MCF 10A (cell line): ENCODE measurements at regions not wholly inside any gene's neighbourhood (a gene's known extent, or its start where the extent isn't known, plus 50 kb on each side); places are given as distances from the start of the nearest gene placed in this dataset.

Experiments
- BruUV-seq: library from RNA; stranded (reverse); fragments of 400-500 nt; replicated peaks from 2 replicates; lab custom pipeline; 2021; lab: Mats Ljungman, UMichigan
- CTCF ChIA-PET: fragments of 300-600 bp; sonication (Branson Sonifier 250); formaldehyde crosslinking; extraction: SDS; loops from one replicate; lab custom pipeline; 2021; ENCODE audit warnings: antibody characterized with exemption, inconsistent platforms; lab: Yijun Ruan, JAX
- POLR2A ChIA-PET: fragments of 300-600, 350-650 bp; sonication (Branson Sonifier 250); formaldehyde crosslinking; extraction: SDS; loops from one replicate; lab custom pipeline; 2020; ENCODE audit warnings: antibody characterized with exemption, inconsistent platforms; lab: Yijun Ruan, JAX
- DNase-seq: peaks from one replicate; pipeline ENCODE4 v3.0.0-alpha.2; 2018; ENCODE audit not compliant: unreplicated experiment
- H3K27ac Mint-ChIP-seq: one replicate; pipeline ENCODE4 v1.8.0; 2022; ENCODE audit warnings: mild to moderate bottlenecking, low read depth, mixed read lengths; ENCODE audit not compliant: unreplicated experiment
- H3K27me3 Mint-ChIP-seq: one replicate; pipeline ENCODE4 v1.8.0; 2022; ENCODE audit warnings: mixed read lengths; ENCODE audit not compliant: insufficient read depth, unreplicated experiment
- H3K36me3 Mint-ChIP-seq: one replicate; pipeline ENCODE4 v1.8.0; 2022; ENCODE audit warnings: mild to moderate bottlenecking, moderate library complexity, mixed read lengths; ENCODE audit not compliant: insufficient read depth, unreplicated experiment
- H3K4me1 Mint-ChIP-seq: one replicate; pipeline ENCODE4 v1.8.0; 2022; ENCODE audit warnings: mixed read lengths; ENCODE audit not compliant: insufficient read depth, unreplicated experiment
- H3K4me3 Mint-ChIP-seq: one replicate; pipeline ENCODE4 v1.8.0; 2022; ENCODE audit warnings: mild to moderate bottlenecking, moderate library complexity, mixed read lengths; ENCODE audit not compliant: unreplicated experiment
- H3K9me3 Mint-ChIP-seq: one replicate; pipeline ENCODE4 v1.8.0; 2022; ENCODE audit warnings: mixed read lengths; ENCODE audit not compliant: unreplicated experiment
- CTCF ChIP-seq: fragments of 200-600 bp; IDR thresholded peaks from one replicate; pipeline ENCODE4 v1.8.0; 2022; ENCODE audit warnings: antibody characterized with exemption, mild to moderate bottlenecking; ENCODE audit not compliant: unreplicated experiment
- intact Hi-C: fragments of 100-400 bp; cut with micrococcal nuclease; formaldehyde crosslinking; loops from 2 replicates; pipeline ENCODE4 v1.14.1; 2022

- CTCF ChIA-PET: interaction anchor here (1.2 kb wide), 1 partner anchor 45 kb away, joined by 3 read pairs; no protein-coding TSS in a partner anchor
- intact Hi-C loops: no loop called here
- no peaks in the 10 kb centered on the region for H3K27me3 Mint-ChIP-seq
- POLR2A ChIA-PET: interaction anchor here (0.6 to 1.9 kb wide), 2 partner anchors 10 to 21 kb away, joined by 3 to 5 read pairs; no protein-coding TSS in a partner anchor
- H3K27ac Mint-ChIP-seq: no peak overlapping the region
- H3K4me3 Mint-ChIP-seq: no peak overlapping the region
- BruUV-seq: no TSS peak
- no peaks in the 10 kb centered on the region for H3K4me1 Mint-ChIP-seq
- DNase-seq: no peak
- H3K9me3 Mint-ChIP-seq: peaks cover 11% of the 10 kb centered on the region
- no peaks in the 10 kb centered on the region for H3K36me3 Mint-ChIP-seq
- no peak for TF ChIP-seq CTCF
These were observed 63.4 kb upstream of the ZNF354B start for GRCh38 chr5:178796165-178796945.

DNA sequence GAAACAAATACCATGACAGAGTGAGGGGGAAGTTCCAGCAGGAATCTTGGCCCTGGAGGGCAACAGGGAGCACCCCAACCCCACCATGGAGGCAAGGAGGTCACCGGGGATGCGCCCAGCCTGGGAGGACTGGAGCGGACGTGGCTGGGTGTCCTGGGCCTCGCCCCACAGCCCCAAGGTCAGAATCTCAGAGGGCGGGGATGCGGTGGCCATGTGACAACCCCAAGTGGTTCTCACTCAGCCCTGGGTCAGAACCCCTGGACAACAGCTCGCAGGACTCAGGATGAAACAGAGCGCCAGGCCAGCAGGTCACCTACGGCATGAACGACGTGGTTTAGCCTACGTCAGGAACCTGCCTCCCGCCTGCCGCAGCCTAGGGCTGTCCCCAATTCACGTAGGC lies 64.0 kb upstream of the ZNF354A start:
- H3K27ac Mint-ChIP-seq: no peak overlapping the region
- H3K36me3 Mint-ChIP-seq: no peaks in the 10 kb centered on the region
- no peaks in the 10 kb centered on the region for H3K27me3 Mint-ChIP-seq
- intact Hi-C loops: loop anchor here (5.0 kb wide), 1 partner anchor 43 kb away; no protein-coding TSS in a partner anchor
- POLR2A ChIA-PET: no interaction called here
- H3K9me3 Mint-ChIP-seq: no peaks in the 10 kb centered on the region
- no peak overlapping the region for H3K4me3 Mint-ChIP-seq
- no peak for DNase-seq
- BruUV-seq: no TSS peak
- TF ChIP-seq CTCF: no peak
- CTCF ChIA-PET: interaction anchor here (1.0 to 1.5 kb wide), 2 partner anchors 13 to 32 kb away, joined by 3 to 6 read pairs; no protein-coding TSS in a partner anchor
- H3K4me1 Mint-ChIP-seq: peaks cover 13% of the 10 kb centered on the region

DNA sequence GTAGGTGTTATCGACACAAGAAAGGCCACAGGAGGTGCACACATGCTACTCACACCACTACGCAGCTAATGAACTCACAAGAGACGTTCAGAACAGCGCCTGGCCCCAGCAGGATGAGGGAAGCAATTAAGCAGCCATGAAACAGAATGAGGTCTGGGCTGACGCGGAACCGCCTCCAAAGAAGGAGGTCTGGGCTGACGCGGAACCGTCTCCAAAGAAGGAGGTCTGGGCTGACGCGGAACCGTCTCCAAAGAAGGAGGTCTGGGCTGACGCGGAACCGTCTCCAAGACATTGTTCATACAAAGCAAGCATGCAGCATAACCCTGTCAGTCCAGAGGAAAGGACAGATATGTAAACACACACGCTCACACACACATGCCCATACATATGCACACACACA lies 63.2 kb upstream of the ZNF354A start:
- POLR2A ChIA-PET: no interaction called here
- intact Hi-C loops: loop anchor here (5.0 kb wide), 1 partner anchor 44 kb away; no protein-coding TSS in a partner anchor
- no TSS peak for BruUV-seq
- Mint-ChIP-seq H3K9me3 (no peaks in the 10 kb centered on the region), H3K4me1 (peaks cover 20% of the 10 kb centered on the region), H3K4me3 (no peak overlapping the region), H3K27ac (no peak overlapping the region), H3K27me3 (no peaks in the 10 kb centered on the region), H3K36me3 (no peaks in the 10 kb centered on the region)
- no peak for TF ChIP-seq CTCF
- DNase-seq: no peak
- CTCF ChIA-PET: interaction anchor here (0.8 to 1.5 kb wide), 8 partner anchors 16 to 58 kb away, joined by 4 to 11 read pairs (median 6); no protein-coding TSS in a partner anchor

DNA sequence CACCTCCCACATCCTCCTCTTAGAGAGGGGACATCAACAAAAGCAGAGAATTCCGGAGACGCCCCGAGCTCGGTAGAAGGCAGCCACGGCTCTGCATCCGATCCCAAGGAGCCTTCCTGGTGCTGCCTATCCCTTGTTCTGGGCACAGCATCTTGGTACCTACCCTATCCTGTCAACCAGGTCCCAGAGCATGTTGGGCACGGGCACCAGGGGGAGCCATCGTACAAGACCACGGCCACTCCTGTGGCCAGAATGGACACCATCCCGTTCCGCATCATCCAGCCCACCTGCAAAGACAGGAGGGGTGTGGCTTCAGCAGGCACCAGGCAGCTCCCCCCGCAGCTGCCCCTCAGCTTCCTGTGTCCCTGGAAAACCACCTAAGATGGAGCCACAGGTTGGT lies 62.7 kb upstream of the ZNF354A start:
- H3K36me3 Mint-ChIP-seq: no peaks in the 10 kb centered on the region
- H3K27ac Mint-ChIP-seq: no peak overlapping the region
- intact Hi-C loops: loop anchor here (5.0 kb wide), 1 partner anchor 44 kb away; no protein-coding TSS in a partner anchor
- H3K4me1 Mint-ChIP-seq: peaks cover 24% of the 10 kb centered on the region
- H3K27me3 Mint-ChIP-seq: no peaks in the 10 kb centered on the region
- peak; percentile 60 for DNase-seq
- H3K4me3 Mint-ChIP-seq: no peak overlapping the region
- POLR2A ChIA-PET: interaction anchor here (0.8 kb wide), 1 partner anchor 44 kb away, joined by 3 read pairs; no protein-coding TSS in a partner anchor
- BruUV-seq: no TSS peak
- peak; percentile 64 for TF ChIP-seq CTCF
- CTCF ChIA-PET: interaction anchor here (0.6 to 1.5 kb wide), 15 partner anchors 10 to 199 kb away, joined by 3 to 11 read pairs (median 5); no protein-coding TSS in a partner anchor
- H3K9me3 Mint-ChIP-seq: no peaks in the 10 kb centered on the region
